Spleen (tissue), 7 donors: ENCODE measurements at regions not wholly inside any gene's neighbourhood (a gene's known extent, or its start where the extent isn't known, plus 50 kb on each side); places are given as distances from the start of the nearest gene placed in this dataset.

ENCODE experiments used
- CTCF ChIP-seq, 11 experiments: fragments of 200-600 bp in 7 of 11; fragments of 450-650 bp in 4 of 11; sonication (generic) in 4 of 11; IDR thresholded peaks in 8 of 11; conservative IDR thresholded peaks in 3 of 11; 1 replicate in 7 of 11; 2 replicates in 4 of 11; pipeline versions ENCODE4 v1.4.0 to v1.8.0; 2016 to 2021; ENCODE audit warnings: antibody characterized with exemption in 11 of 11, inconsistent platforms in 4 of 11, mild to moderate bottlenecking in 1 of 11
- POLR2A ChIP-seq, 3 donors: fragments of 450-650 bp; IDR thresholded peaks; one replicate each; pipeline ENCODE4 v1.5.1; 2017; ENCODE audit warnings: antibody characterized with exemption in 3 of 3, mild to moderate bottlenecking in 1 of 3
- POLR2AphosphoS5 ChIP-seq, 3 donors: sonication (generic); formaldehyde crosslinking; IDR thresholded peaks; one replicate each; pipeline ENCODE4 v1.5.1; 2017; ENCODE audit warnings: antibody characterized with exemption in 3 of 3
- donor health status: DM: no; HTN: no; CAD: no; lungs with moderate emphysema.
- donor health status: DM: no; HTN: no; CAD: no.
- donor health status: DM: no; HTN: no; CAD: no.

GRCh38 chr3:124509884-124510283, 220.4 kb upstream of the UMPS start:
- TF ChIP-seq POLR2A (IDR thresholded peaks at IDR 0.05) (no peak), CTCF (IDR thresholded peaks at IDR 0.05 in 8 of 11, conservative IDR thresholded peaks at IDR 0.05 in 3 of 11) (no peak), POLR2AphosphoS5 (IDR thresholded peaks at IDR 0.05) (no peak)
